LNCaP clone FGC (cell line): ENCODE measurements at regions not wholly inside any gene's neighbourhood (a gene's known extent, or its start where the extent isn't known, plus 50 kb on each side); places are given as distances from the start of the nearest gene placed in this dataset.

Experiments used
- DNase-seq: peaks from one replicate; pipeline ENCODE4 v3.0.0-alpha.2; 2011; ENCODE audit warnings: low read depth
- H3K4me3 ChIP-seq: 2 replicates; pipeline ENCODE4 v1.5.1; 2011; ENCODE audit warnings: mild to moderate bottlenecking, low read depth, low read length, control low read depth
- TF ChIP-seq, protein P1 (sequence below): IDR thresholded peaks from 2 replicates; pipeline ENCODE4 v1.5.1; 2012; ENCODE audit warnings: mild to moderate bottlenecking; ENCODE audit not compliant: control insufficient read depth, insufficient read depth; ENCODE audit errors: extremely low read depth

DNA sequence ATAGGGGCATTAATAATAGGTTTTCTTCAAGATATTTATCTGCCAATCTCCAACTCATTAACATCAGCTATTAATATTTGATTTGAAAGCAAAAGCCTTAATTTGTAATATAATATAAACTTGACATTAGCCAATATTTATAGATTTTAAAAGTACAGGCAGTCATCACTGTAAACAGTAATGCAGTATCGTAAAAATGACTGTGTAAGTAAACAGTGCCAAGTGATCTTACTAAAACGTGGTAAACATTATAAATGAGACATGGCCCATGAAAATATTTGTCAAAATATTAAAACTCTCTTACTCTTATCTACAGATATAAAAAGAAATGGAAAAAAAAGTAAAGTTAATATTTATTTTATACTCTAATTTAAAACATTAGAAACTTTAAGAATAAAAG, 101.6 kb upstream of the EPHA6 start:
- TF ChIP-seq, protein P1, sequence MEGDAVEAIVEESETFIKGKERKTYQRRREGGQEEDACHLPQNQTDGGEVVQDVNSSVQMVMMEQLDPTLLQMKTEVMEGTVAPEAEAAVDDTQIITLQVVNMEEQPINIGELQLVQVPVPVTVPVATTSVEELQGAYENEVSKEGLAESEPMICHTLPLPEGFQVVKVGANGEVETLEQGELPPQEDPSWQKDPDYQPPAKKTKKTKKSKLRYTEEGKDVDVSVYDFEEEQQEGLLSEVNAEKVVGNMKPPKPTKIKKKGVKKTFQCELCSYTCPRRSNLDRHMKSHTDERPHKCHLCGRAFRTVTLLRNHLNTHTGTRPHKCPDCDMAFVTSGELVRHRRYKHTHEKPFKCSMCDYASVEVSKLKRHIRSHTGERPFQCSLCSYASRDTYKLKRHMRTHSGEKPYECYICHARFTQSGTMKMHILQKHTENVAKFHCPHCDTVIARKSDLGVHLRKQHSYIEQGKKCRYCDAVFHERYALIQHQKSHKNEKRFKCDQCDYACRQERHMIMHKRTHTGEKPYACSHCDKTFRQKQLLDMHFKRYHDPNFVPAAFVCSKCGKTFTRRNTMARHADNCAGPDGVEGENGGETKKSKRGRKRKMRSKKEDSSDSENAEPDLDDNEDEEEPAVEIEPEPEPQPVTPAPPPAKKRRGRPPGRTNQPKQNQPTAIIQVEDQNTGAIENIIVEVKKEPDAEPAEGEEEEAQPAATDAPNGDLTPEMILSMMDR = no peak
- DNase-seq = peak; percentile 52
- H3K4me3 ChIP-seq = no peak overlapping the region

DNA sequence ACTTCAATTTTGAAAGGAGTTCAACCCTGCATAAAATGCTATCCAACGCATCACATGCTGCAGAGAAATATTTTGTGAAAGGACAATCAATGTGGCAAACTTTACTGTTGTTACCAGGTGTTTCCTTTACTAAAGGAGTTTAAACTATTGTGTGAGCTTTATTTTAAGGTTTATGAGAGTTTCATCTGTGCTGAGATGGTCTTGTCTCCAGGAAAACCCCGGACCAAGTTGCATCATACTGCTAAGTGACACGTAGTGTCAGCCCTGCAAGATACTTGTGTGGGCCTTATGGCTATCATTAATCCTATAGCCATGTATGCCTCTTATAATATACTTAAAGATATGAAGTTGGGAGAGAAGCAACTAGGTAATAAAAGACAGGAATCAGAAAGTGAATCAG, 94.5 kb upstream of the EPHA6 start:
- no peak overlapping the region for H3K4me3 ChIP-seq
- DNase-seq = no peak
- TF ChIP-seq, protein P1 = no peak

DNA sequence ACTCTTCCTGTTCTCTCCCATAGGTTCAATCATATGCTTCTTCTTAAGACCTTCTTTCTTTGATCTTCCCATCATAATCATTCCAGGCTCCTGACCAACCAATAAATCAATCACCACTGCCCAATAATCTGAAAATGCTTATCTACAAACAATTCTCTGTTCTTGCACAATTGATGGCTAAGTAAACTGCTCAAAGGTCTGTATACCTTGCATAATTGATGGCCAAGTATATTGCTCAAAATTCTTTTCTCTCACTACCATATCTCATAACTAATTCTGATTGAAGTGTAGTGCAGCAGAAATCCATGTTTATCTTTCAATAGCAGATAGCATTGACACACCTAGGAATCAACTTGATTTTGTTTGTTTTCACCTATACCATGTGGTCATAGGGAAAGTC, 83.4 kb upstream of the EPHA6 start:
- no peak for DNase-seq
- H3K4me3 ChIP-seq = no peak overlapping the region
- TF ChIP-seq, protein P1 = no peak

DNA sequence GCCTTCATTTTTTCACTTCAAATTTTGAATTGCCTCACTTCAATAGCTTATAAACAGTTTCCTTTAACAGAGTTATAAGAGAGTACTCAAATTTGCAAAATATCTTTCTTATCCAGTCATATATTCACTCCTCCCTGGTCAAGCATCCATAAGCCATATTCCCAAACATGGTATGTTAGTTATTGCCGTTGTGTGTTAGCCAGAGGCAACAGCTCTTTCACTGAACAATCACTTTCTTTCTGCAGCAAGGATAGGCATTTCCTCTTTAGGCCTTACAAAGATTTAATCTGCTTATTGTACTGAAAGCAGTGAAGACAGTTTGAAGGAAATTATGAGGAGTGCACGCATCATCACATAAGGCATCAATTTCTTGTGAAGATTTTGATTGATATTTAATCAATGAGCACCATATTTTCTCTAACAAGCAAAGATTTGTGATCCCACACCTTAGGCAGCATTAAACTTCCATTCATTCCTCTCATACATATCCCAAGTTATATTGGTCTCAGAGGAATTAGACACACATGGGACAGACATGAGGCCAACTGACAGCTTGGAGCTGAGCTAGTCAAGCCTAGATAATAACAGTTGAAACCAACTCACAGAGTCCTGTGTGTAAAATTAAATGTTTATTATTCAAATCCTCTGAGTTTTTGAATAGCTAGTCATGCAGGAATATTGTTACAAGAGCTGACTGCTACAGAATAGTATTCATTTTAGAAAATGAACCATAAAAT, 80.0 kb upstream of the EPHA6 start:
- no peak overlapping the region for H3K4me3 ChIP-seq
- TF ChIP-seq, protein P1 = no peak
- no peak for DNase-seq

DNA sequence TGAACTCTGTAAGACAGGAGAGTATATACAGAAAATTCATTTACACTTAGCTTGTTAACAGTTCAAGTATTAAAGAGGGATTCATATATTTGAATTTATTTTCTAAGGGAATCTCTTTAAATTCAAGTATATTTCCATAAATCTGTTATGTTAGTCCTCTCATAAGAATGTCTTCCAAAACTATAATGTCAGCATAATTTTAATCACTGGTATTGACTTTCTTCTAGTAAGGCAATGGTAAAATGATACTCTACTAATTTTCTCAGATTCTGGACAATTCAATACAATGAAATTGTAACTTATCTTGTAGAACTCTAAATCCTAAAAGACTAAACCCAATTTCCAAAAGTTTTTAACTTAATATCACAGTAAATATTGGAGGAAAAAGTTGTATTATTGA, 66.3 kb upstream of the EPHA6 start:
- no peak overlapping the region for H3K4me3 ChIP-seq
- TF ChIP-seq, protein P1 = no peak
- DNase-seq = no peak

DNA sequence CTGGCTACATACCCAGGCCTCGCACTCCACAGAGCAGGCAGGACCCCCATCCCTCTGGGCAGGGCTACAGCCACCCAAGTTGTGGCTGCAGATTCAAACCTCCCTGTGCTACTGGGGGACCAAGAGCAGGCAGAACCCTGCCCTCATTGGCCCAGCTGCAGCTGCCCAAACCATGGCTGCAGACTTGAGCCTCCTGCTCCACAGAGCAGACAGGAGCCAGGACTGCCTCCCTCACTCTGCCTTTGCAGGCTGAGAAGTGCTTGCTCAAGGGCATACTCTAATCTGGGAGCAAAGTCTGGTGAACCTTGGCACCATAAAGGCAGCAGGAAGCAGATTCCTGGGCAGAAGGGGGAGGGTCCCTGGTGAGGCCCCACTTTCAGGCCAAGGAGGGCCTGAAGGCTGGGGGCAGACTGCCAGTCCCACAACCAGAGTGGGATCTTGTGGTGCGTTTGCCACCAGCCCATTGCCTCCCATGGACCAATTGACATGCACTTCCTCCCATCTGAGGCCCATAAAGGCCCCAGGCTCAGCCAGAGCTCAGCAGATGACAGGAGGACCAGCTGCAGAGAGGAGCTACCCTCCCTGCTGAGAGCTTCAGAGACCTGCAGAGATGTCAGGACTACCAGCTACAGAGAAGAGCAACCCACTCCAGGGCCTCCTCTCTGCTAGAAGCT, 64.2 kb upstream of the EPHA6 start:
- no peak for DNase-seq
- TF ChIP-seq, protein P1 = no peak
- no peak overlapping the region for H3K4me3 ChIP-seq
